ENCODE measurements at regions not wholly inside any gene's neighbourhood (a gene's known extent, or its start where the extent isn't known, plus 50 kb on each side); places are given as distances from the start of the nearest gene placed in this dataset.

DNA sequence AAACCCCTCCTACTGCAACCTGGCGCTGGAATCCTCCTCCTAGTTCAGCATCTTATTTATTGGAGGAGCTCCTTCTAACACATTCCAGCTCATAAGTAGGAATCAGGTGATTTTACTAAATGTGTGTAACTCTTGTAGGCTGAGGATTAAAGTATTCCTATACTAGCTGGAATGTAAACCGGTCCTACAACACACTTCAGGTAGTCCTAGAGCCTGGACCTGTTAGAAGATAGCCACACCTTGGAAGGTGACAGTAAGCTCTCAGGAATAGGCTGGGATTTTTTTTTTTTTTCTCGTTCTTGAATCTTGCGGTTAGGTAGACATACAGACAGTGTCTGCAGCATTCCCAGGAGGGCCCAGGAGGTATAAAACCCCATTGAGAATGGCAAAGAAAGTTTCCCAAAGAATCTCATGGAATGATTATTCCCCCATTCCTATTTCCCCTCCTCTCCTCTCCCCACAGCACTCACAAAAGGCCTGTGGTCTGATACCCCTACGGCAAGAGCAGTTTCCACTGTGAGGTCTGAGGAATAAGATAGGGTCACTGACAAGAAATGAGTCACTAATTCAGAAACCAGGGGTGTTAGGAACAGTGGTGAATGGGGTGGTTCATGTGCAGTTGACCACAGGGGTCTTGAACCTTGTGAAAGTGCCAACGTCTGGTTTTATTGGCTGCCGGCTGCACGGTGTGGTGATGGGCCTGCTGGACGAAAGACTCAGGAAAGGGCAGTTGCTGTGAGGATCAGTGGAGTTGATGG is 267.1 kb downstream of the UTP18 start:
- TF ChIP-seq, protein P1, sequence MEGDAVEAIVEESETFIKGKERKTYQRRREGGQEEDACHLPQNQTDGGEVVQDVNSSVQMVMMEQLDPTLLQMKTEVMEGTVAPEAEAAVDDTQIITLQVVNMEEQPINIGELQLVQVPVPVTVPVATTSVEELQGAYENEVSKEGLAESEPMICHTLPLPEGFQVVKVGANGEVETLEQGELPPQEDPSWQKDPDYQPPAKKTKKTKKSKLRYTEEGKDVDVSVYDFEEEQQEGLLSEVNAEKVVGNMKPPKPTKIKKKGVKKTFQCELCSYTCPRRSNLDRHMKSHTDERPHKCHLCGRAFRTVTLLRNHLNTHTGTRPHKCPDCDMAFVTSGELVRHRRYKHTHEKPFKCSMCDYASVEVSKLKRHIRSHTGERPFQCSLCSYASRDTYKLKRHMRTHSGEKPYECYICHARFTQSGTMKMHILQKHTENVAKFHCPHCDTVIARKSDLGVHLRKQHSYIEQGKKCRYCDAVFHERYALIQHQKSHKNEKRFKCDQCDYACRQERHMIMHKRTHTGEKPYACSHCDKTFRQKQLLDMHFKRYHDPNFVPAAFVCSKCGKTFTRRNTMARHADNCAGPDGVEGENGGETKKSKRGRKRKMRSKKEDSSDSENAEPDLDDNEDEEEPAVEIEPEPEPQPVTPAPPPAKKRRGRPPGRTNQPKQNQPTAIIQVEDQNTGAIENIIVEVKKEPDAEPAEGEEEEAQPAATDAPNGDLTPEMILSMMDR (conservative IDR thresholded peaks at IDR 0.05) = no peak
- no peak for TF ChIP-seq ZFX (IDR thresholded peaks at IDR 0.05)
